OCI-LY1 (cell line): ENCODE measurements at regions not wholly inside any gene's neighbourhood (a gene's known extent, or its start where the extent isn't known, plus 50 kb on each side); places are given as distances from the start of the nearest gene placed in this dataset.

Source experiments
- H2AFZ ChIP-seq: fragments of 200-600 bp; sonication (generic), shearing (Covaris generic); 2 replicates; pipeline ENCODE4 v1.6.0; 2014; ENCODE audit warnings: antibody characterized with exemption, mild to moderate bottlenecking, low read length
- H3F3A ChIP-seq: fragments of 200-600 bp; sonication (generic), shearing (Covaris generic); 2 replicates; pipeline ENCODE4 v1.6.0; 2014; ENCODE audit warnings: mild to moderate bottlenecking, antibody characterized with exemption, low read length, moderate library complexity; ENCODE audit not compliant: insufficient read depth
- H3K27ac ChIP-seq: fragments of 200-600 bp; sonication (generic); 2 replicates; pipeline ENCODE4 v1.5.1; 2014; ENCODE audit warnings: low read length, mixed run types, mild to moderate bottlenecking, low read depth; ENCODE audit not compliant: poor library complexity, severe bottlenecking
- H3K27me3 ChIP-seq: fragments of 200-600 bp; sonication (generic); 2 replicates; pipeline ENCODE4 v1.6.0; 2014; ENCODE audit warnings: antibody characterized with exemption, mild to moderate bottlenecking, low read length, moderate library complexity; ENCODE audit not compliant: insufficient read depth
- H3K36me3 ChIP-seq: fragments of 200-600 bp; sonication (generic); 2 replicates; pipeline ENCODE4 v1.6.1; 2014; ENCODE audit warnings: mild to moderate bottlenecking, antibody characterized with exemption, low read length, moderate library complexity, mixed read lengths; ENCODE audit not compliant: insufficient read depth
- H3K4me1 ChIP-seq: fragments of 200-600 bp; sonication (generic); 2 replicates; pipeline ENCODE4 v1.5.1; 2014; ENCODE audit warnings: mild to moderate bottlenecking, low read length, moderate library complexity; ENCODE audit not compliant: insufficient read depth, severe bottlenecking
- H3K4me2 ChIP-seq: fragments of 200-600 bp; sonication (generic), shearing (Covaris generic); 2 replicates; pipeline ENCODE4 v1.6.1; 2014; ENCODE audit warnings: low read length
- H3K4me3 ChIP-seq: fragments of 200-600 bp; sonication (generic); 2 replicates; pipeline ENCODE4 v1.5.1; 2014; ENCODE audit warnings: low read length, low read depth, mild to moderate bottlenecking, mixed read lengths; ENCODE audit not compliant: poor library complexity, severe bottlenecking
- H3K79me2 ChIP-seq: fragments of 200-600 bp; shearing (Covaris generic); 2 replicates; pipeline ENCODE4 v1.6.1; 2016; ENCODE audit warnings: mixed run types, low read length, mixed read lengths; ENCODE audit not compliant: insufficient read depth
- H3K9ac ChIP-seq: fragments of 200-600 bp; sonication (generic), shearing (Covaris generic); 2 replicates; pipeline ENCODE4 v1.6.1; 2014; ENCODE audit warnings: mild to moderate bottlenecking, low read length, mixed read lengths
- H3K9me2 ChIP-seq: fragments of 200-600 bp; sonication (generic), shearing (Covaris generic); 2 replicates; pipeline ENCODE4 v1.6.1; 2014; ENCODE audit warnings: low read depth, mild to moderate bottlenecking, low read length, mixed read lengths
- H3K9me3 ChIP-seq: fragments of 200-600 bp; shearing (Covaris generic); 2 replicates; pipeline ENCODE4 v1.6.1; 2014; ENCODE audit warnings: low read length, mixed read lengths
- H4K20me1 ChIP-seq: fragments of 200-600 bp; sonication (generic), shearing (Covaris generic); 2 replicates; pipeline ENCODE4 v1.6.0; 2016; ENCODE audit warnings: mild to moderate bottlenecking, low read length; ENCODE audit not compliant: insufficient read depth
- CTCF ChIP-seq: fragments of 200-600 bp; sonication (generic), shearing (Covaris generic); IDR thresholded peaks from 2 replicates; pipeline ENCODE4 v1.5.1; 2017; ENCODE audit warnings: mild to moderate bottlenecking, antibody characterized with exemption, low read length, moderate library complexity, mixed read lengths
- EZH2 ChIP-seq: fragments of 200-600 bp; sonication (generic), shearing (Covaris generic); IDR thresholded peaks from 2 replicates; pipeline ENCODE4 v1.8.0; 2017; ENCODE audit warnings: borderline replicate concordance, mixed run types, mild to moderate bottlenecking, antibody characterized with exemption, low read length, moderate library complexity, mixed read lengths

GRCh38 chr21:16194095-16194787 is 464.5 kb downstream of the USP25 start:
- no peaks in the 10 kb centered on the region for H3K9me3 ChIP-seq
- H3K27ac ChIP-seq, result no peak overlapping the region
- no peaks in the 10 kb centered on the region for H3K9me2 ChIP-seq
- no peaks in the 10 kb centered on the region for H4K20me1 ChIP-seq
- no peak overlapping the region for H3K4me3 ChIP-seq
- no peaks in the 10 kb centered on the region for H3K79me2 ChIP-seq
- H3K36me3 ChIP-seq, result no peaks in the 10 kb centered on the region
- no peaks in the 10 kb centered on the region for H3K27me3 ChIP-seq
- H3F3A ChIP-seq, result no peaks in the 10 kb centered on the region
- TF ChIP-seq EZH2 (no peak), CTCF (no peak)
- H3K9ac ChIP-seq, result no peak overlapping the region
- no peak overlapping the region for H3K4me2 ChIP-seq
- H2AFZ ChIP-seq, result no peak overlapping the region
- no peaks in the 10 kb centered on the region for H3K4me1 ChIP-seq

- H3K27ac ChIP-seq, result no peak overlapping the region
- H3K36me3 ChIP-seq, result no peaks in the 10 kb centered on the region
- TF ChIP-seq EZH2 (no peak), CTCF (no peak)
- H3K79me2 ChIP-seq, result no peaks in the 10 kb centered on the region
- no peak overlapping the region for H3K9ac ChIP-seq
- no peaks in the 10 kb centered on the region for H3F3A ChIP-seq
- no peaks in the 10 kb centered on the region for H3K9me3 ChIP-seq
- H2AFZ ChIP-seq, result no peak overlapping the region
- no peaks in the 10 kb centered on the region for H3K4me1 ChIP-seq
- H3K9me2 ChIP-seq, result no peaks in the 10 kb centered on the region
- H3K27me3 ChIP-seq, result no peaks in the 10 kb centered on the region
- H3K4me3 ChIP-seq, result no peak overlapping the region
- H4K20me1 ChIP-seq, result no peaks in the 10 kb centered on the region
- no peak overlapping the region for H3K4me2 ChIP-seq
Observed at GRCh38 chr21:16194788-16195537, 465.2 kb downstream of the USP25 start.

GRCh38 chr21:16195538-16195910 is 465.7 kb downstream of the USP25 start:
- no peak overlapping the region for H2AFZ ChIP-seq
- H3K27me3 ChIP-seq, result no peaks in the 10 kb centered on the region
- TF ChIP-seq CTCF (no peak), EZH2 (no peak)
- H3K36me3 ChIP-seq, result no peaks in the 10 kb centered on the region
- no peak overlapping the region for H3K4me3 ChIP-seq
- no peaks in the 10 kb centered on the region for H3K79me2 ChIP-seq
- H3K9me3 ChIP-seq, result no peaks in the 10 kb centered on the region
- H3K9me2 ChIP-seq, result no peaks in the 10 kb centered on the region
- no peaks in the 10 kb centered on the region for H3F3A ChIP-seq
- no peaks in the 10 kb centered on the region for H4K20me1 ChIP-seq
- no peaks in the 10 kb centered on the region for H3K4me1 ChIP-seq
- H3K4me2 ChIP-seq, result no peak overlapping the region
- H3K9ac ChIP-seq, result no peak overlapping the region
- H3K27ac ChIP-seq, result no peak overlapping the region
